ENCODE measurements at regions not wholly inside any gene's neighbourhood (a gene's known extent, or its start where the extent isn't known, plus 50 kb on each side); places are given as distances from the start of the nearest gene placed in this dataset.
A peak's percentile ranks its signal among the peaks of the same experiment; 100 is the strongest.

- no peak for ATAC-seq (ENCODE audit: insufficient read depth, low FRiP score)
- TF ChIP-seq, protein P1, sequence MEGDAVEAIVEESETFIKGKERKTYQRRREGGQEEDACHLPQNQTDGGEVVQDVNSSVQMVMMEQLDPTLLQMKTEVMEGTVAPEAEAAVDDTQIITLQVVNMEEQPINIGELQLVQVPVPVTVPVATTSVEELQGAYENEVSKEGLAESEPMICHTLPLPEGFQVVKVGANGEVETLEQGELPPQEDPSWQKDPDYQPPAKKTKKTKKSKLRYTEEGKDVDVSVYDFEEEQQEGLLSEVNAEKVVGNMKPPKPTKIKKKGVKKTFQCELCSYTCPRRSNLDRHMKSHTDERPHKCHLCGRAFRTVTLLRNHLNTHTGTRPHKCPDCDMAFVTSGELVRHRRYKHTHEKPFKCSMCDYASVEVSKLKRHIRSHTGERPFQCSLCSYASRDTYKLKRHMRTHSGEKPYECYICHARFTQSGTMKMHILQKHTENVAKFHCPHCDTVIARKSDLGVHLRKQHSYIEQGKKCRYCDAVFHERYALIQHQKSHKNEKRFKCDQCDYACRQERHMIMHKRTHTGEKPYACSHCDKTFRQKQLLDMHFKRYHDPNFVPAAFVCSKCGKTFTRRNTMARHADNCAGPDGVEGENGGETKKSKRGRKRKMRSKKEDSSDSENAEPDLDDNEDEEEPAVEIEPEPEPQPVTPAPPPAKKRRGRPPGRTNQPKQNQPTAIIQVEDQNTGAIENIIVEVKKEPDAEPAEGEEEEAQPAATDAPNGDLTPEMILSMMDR (IDR thresholded peaks at IDR 0.05; ENCODE audit: control extremely low read depth, extremely low read depth), result no peak
- Histone ChIP-seq H3K4me1 (ENCODE audit: control insufficient read depth in 5 of 5, insufficient read depth in 5 of 5, low read length in 5 of 5) (peaks cover 0 to 15% (median 7%) of the 10 kb centered on the region in 5 donors), H3K9me3 (ENCODE audit: control insufficient read depth in 4 of 4, insufficient read depth in 3 of 4, low read length in 3 of 4) (peaks cover 0 to 4% (median 0%) of the 10 kb centered on the region in 4 donors), H3K27ac (ENCODE audit: low read depth in 1 of 2, low read length in 1 of 2) (no peak overlapping the region), H3K4me3 (no peak overlapping the region), H3K9ac (ENCODE audit: insufficient read depth in 1 of 2, low read length in 2 of 2) (no peak overlapping the region), H3K36me3 (ENCODE audit: control insufficient read depth in 4 of 4, insufficient read depth in 4 of 4, low read length in 4 of 4) (no peaks in the 10 kb centered on the region), H3K27me3 (ENCODE audit: control insufficient read depth in 3 of 3, insufficient read depth in 3 of 3, low read length in 2 of 3) (no peaks in the 10 kb centered on the region)
- 76 to 92% methylated on average over 4 of the region's 4 CpGs for WGBS, 2 donors
- peak in 1 of 3 donors; percentile 15 for DNase-seq
Measured at GRCh38 chr1:117271959-117272358, 61.2 kb upstream of the VTCN1 start.

DNA sequence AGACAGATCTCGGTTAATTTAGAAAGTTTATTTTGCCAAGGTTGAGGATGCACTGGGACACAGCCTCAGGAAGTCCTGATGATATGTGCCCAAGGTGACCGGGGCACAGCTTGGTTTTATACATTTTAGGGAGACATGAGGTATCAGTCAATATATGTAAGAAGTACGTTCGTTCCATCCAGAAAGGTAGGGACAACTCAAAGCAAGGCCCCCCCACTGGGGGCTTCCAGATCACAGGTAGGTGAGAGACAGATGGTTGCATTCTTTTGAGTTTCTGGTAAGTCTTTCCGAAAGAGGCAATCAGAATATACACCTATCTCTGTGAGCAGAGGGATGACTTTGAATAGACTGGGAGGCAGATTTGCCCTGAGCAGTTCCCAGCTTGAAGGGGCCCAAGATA is 60.4 kb upstream of the VTCN1 start:
- TF ChIP-seq, protein P1 (IDR thresholded peaks at IDR 0.05; ENCODE audit: control extremely low read depth, extremely low read depth), result no peak
- peaks cover 0 to 15% (median 7%) of the 10 kb centered on the region in 5 donors for H3K4me1 ChIP-seq (ENCODE audit: control insufficient read depth in 5 of 5, insufficient read depth in 5 of 5, low read length in 5 of 5)
- WGBS, 2 donors, result 89 to 90% methylated on average over 5 of the region's 5 CpGs
- no peak overlapping the region for H3K4me3 ChIP-seq
- ATAC-seq (ENCODE audit: insufficient read depth, low FRiP score), result no peak
- H3K27ac ChIP-seq (ENCODE audit: low read depth in 1 of 2, low read length in 1 of 2), result no peak overlapping the region
- no peak overlapping the region for H3K9ac ChIP-seq (ENCODE audit: insufficient read depth in 1 of 2, low read length in 2 of 2)
- no peak for DNase-seq
- H3K27me3 ChIP-seq (ENCODE audit: control insufficient read depth in 3 of 3, insufficient read depth in 3 of 3, low read length in 2 of 3), result no peaks in the 10 kb centered on the region
- H3K9me3 ChIP-seq (ENCODE audit: control insufficient read depth in 4 of 4, insufficient read depth in 3 of 4, low read length in 3 of 4), result peaks cover 0 to 4% (median 0%) of the 10 kb centered on the region in 4 donors
- no peaks in the 10 kb centered on the region for H3K36me3 ChIP-seq (ENCODE audit: control insufficient read depth in 4 of 4, insufficient read depth in 4 of 4, low read length in 4 of 4)

DNA sequence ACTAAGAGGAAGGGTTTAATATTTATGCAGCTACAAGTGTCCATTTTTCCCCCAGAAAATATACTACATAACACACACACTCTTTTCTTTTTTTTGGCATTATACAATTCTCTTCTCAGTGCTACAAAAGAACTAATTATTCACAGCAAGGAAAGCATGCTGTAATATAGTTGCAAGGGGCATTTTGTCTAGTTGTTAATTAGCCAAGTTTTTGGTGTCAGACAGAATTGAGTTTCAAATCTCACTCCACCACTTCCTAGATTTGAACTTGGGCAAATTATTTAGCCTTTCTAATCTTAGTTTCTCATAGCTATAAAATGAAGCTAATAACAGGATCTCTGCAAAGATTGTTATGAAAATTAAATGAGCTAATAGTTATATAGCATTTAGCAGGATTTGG is 60.0 kb upstream of the VTCN1 start:
- peaks cover 0 to 4% (median 0%) of the 10 kb centered on the region in 4 donors for H3K9me3 ChIP-seq (ENCODE audit: control insufficient read depth in 4 of 4, insufficient read depth in 3 of 4, low read length in 3 of 4)
- no peak for DNase-seq
- H3K9ac ChIP-seq (ENCODE audit: insufficient read depth in 1 of 2, low read length in 2 of 2), result no peak overlapping the region
- peaks cover 0 to 15% (median 7%) of the 10 kb centered on the region in 5 donors for H3K4me1 ChIP-seq (ENCODE audit: control insufficient read depth in 5 of 5, insufficient read depth in 5 of 5, low read length in 5 of 5)
- no peaks in the 10 kb centered on the region for H3K27me3 ChIP-seq (ENCODE audit: control insufficient read depth in 3 of 3, insufficient read depth in 3 of 3, low read length in 2 of 3)
- TF ChIP-seq, protein P1 (IDR thresholded peaks at IDR 0.05; ENCODE audit: control extremely low read depth, extremely low read depth), result no peak
- H3K4me3 ChIP-seq, result no peak overlapping the region
- H3K27ac ChIP-seq (ENCODE audit: low read depth in 1 of 2, low read length in 1 of 2), result no peak overlapping the region
- no peaks in the 10 kb centered on the region for H3K36me3 ChIP-seq (ENCODE audit: control insufficient read depth in 4 of 4, insufficient read depth in 4 of 4, low read length in 4 of 4)
- no peak for ATAC-seq (ENCODE audit: insufficient read depth, low FRiP score)
